K562 (cell line): ENCODE measurements at regions not wholly inside any gene's neighbourhood (a gene's known extent, or its start where the extent isn't known, plus 50 kb on each side); places are given as distances from the start of the nearest gene placed in this dataset.

Experiments
- ATAC-seq: fragments of 200-7000 bp; cut with Tn5 transposase; 3 replicates; pipeline ENCODE4 v1.9.1; 2020; ENCODE audit warnings: moderate library complexity
- BruUV-seq: library from RNA; stranded (reverse); fragments of 400-500 nt; replicated peaks from 2 replicates; lab custom pipeline; 2021; lab: Mats Ljungman, UMichigan
- CTCF ChIA-PET: fragments of 300-600 bp; formaldehyde crosslinking; extraction: SDS; loops from one replicate; lab custom pipeline; 2021; ENCODE audit warnings: low intra/inter-chr PET ratio; lab: Yijun Ruan, JAX
- POLR2A ChIA-PET: fragments of 300-600, 350-650 bp; sonication (Branson Sonifier 250); formaldehyde crosslinking; extraction: SDS; loops from one replicate; lab custom pipeline; 2021; ENCODE audit warnings: antibody characterized with exemption, inconsistent platforms; lab: Yijun Ruan, JAX
- DNase-seq, 4 experiments: peaks; one replicate each; pipeline versions ENCODE4 v3.0.0 to v3.0.0-alpha.2; 2011 to 2018; ENCODE audit warnings: low spot score in 3 of 4, mixed read lengths in 3 of 4; ENCODE audit errors: extremely low read depth in 1 of 4
- FAIRE-seq: peaks from 2 replicates; lab custom pipeline; 2011; peaks lifted over from hg19 to GRCh38; lab: Jason Lieb, UNC
- H2AFZ ChIP-seq: 2 replicates; pipeline ENCODE4 v1.6.0; 2011; ENCODE audit warnings: low read depth, low read length, control low read depth, inconsistent platforms
- H3K27ac ChIP-seq: fragments of 200-600 bp; 3 replicates; pipeline ENCODE4 v1.8.0; 2011; ENCODE audit warnings: low read depth, mild to moderate bottlenecking, control low read depth, inconsistent platforms, low read length, moderate library complexity, mixed read lengths; ENCODE audit errors: extremely low read depth
- H3K27me3 ChIP-seq, 2 experiments: fragments of 300-600 bp in 1 of 2; 2 replicates in 1 of 2; 3 replicates in 1 of 2; pipeline versions ENCODE4 v1.6.0 to v1.8.0; 2011; ENCODE audit warnings: inconsistent platforms in 2 of 2, low read length in 2 of 2, mild to moderate bottlenecking in 1 of 2, mixed read lengths in 1 of 2, moderate library complexity in 1 of 2; ENCODE audit not compliant: control insufficient read depth in 2 of 2, insufficient read depth in 2 of 2
- H3K36me3 ChIP-seq: fragments of 300-600 bp; 3 replicates; pipeline ENCODE4 v1.8.0; 2011; ENCODE audit warnings: mild to moderate bottlenecking, low read length, inconsistent platforms; ENCODE audit not compliant: control insufficient read depth, insufficient read depth
- H3K4me1 ChIP-seq, 2 experiments: fragments of 200-600 bp in 1 of 2; replicated peaks in 1 of 2; 2 replicates in 1 of 2; 3 replicates in 1 of 2; pipeline versions ENCODE4 v1.5.1 to v1.8.0; 2011; ENCODE audit warnings: inconsistent platforms in 2 of 2, low read length in 2 of 2, mild to moderate bottlenecking in 1 of 2, mixed read lengths in 1 of 2, moderate library complexity in 1 of 2; ENCODE audit not compliant: control insufficient read depth in 2 of 2, insufficient read depth in 2 of 2
- H3K4me2 ChIP-seq: 2 replicates; pipeline ENCODE4 v1.6.1; 2011; ENCODE audit warnings: low read length, control low read depth, inconsistent platforms, mixed read lengths; ENCODE audit not compliant: insufficient read depth
- H3K4me3 ChIP-seq: fragments of 200-600 bp; sonication (generic), shearing (Covaris generic); 2 replicates; pipeline ENCODE4 v1.5.1; 2016; ENCODE audit warnings: control low read depth, inconsistent platforms
- H3K79me2 ChIP-seq: fragments of 200-600 bp; 3 replicates; pipeline ENCODE4 v1.8.0; 2011; ENCODE audit warnings: low read length, inconsistent platforms; ENCODE audit not compliant: control insufficient read depth, insufficient read depth
- H3K9ac ChIP-seq, 2 experiments: 2 replicates each; pipeline versions ENCODE4 v1.6.0 to v1.6.1; 2011; ENCODE audit warnings: low read depth in 2 of 2, low read length in 2 of 2, control low read depth in 1 of 2, inconsistent platforms in 1 of 2, mild to moderate bottlenecking in 1 of 2, mixed read lengths in 1 of 2; ENCODE audit not compliant: insufficient read depth in 1 of 2
- H3K9me1 ChIP-seq: one replicate; pipeline ENCODE4 v1.6.0; 2011; ENCODE audit warnings: inconsistent platforms, mild to moderate bottlenecking, low read length, moderate library complexity; ENCODE audit not compliant: control insufficient read depth, insufficient read depth
- H3K9me3 ChIP-seq: replicated peaks from 2 replicates; pipeline ENCODE4 v1.5.1; 2011; ENCODE audit warnings: low read depth, low read length, inconsistent platforms; ENCODE audit not compliant: control insufficient read depth, insufficient read depth
- H4K20me1 ChIP-seq: replicated peaks from 2 replicates; pipeline ENCODE4 v1.6.1; 2011; ENCODE audit warnings: low read length, inconsistent platforms, mixed read lengths; ENCODE audit not compliant: control insufficient read depth, insufficient read depth
- ATF6 ChIP-seq: sonication (generic); formaldehyde crosslinking; IDR thresholded peaks from 2 replicates; pipeline ENCODE4 v1.4.0; 2020; ENCODE audit warnings: mild to moderate bottlenecking, missing genetic modification reagents
- BDP1 ChIP-seq: IDR thresholded peaks from 3 replicates; pipeline ENCODE4 v1.6.1; 2011; ENCODE audit not compliant: insufficient read length, insufficient read depth
- DMBX1 ChIP-seq: fragments of 250-450 bp; sonication (Bioruptor Pico); IDR thresholded peaks from 2 replicates; pipeline ENCODE4 v1.8.0; 2022; ENCODE audit warnings: inconsistent platforms, mild to moderate bottlenecking, moderate library complexity, borderline replicate concordance
- ETV6 ChIP-seq, 3 experiments: fragments of 150-350 bp in 1 of 3; sonication (generic) in 1 of 3; formaldehyde crosslinking in 1 of 3; IDR thresholded peaks; 2 replicates each; pipeline versions ENCODE4 v1.6.1 to v1.8.0; 2014 to 2022; ENCODE audit warnings: borderline replicate concordance in 2 of 3, low read depth in 2 of 3, antibody characterized with exemption in 1 of 3, low read length in 1 of 3, mild to moderate bottlenecking in 1 of 3, missing genetic modification reagents in 1 of 3
- GATAD2A ChIP-seq: fragments of 450-650 bp; IDR thresholded peaks from 2 replicates; pipeline ENCODE4 v1.6.1; 2017
- HDAC3 ChIP-seq: fragments of 450-650 bp; IDR thresholded peaks from 2 replicates; pipeline ENCODE4 v1.6.1; 2018; ENCODE audit warnings: borderline replicate concordance, mild to moderate bottlenecking, moderate library complexity; ENCODE audit not compliant: partially characterized antibody
- KDM4B ChIP-seq, 2 experiments: fragments of 450-650 bp in 1 of 2; sonication (generic) in 1 of 2; IDR thresholded peaks; 2 replicates each; pipeline ENCODE4 v1.6.1; 2016 to 2017; ENCODE audit warnings: borderline replicate concordance in 2 of 2, antibody characterized with exemption in 1 of 2, low read depth in 1 of 2, mild to moderate bottlenecking in 1 of 2
- MTA2 ChIP-seq: fragments of 450-650 bp; IDR thresholded peaks from 2 replicates; pipeline ENCODE4 v1.6.1; 2016; ENCODE audit warnings: low read depth
- RBM25 ChIP-seq: fragments of 200-400 bp; formaldehyde crosslinking; IDR thresholded peaks from 2 replicates; pipeline ENCODE4 v1.6.1; 2018; ENCODE audit warnings: low read length, low read depth, moderate library complexity; ENCODE audit not compliant: severe bottlenecking
- RNF2 ChIP-seq: sonication (generic); IDR thresholded peaks from 2 replicates; pipeline ENCODE4 v1.6.1; 2016
- TRIM28 ChIP-seq: fragments of 450-650 bp; IDR thresholded peaks from 2 replicates; pipeline ENCODE4 v1.6.1; 2017
- USF1 ChIP-seq: sonication (generic); formaldehyde crosslinking; IDR thresholded peaks from 2 replicates; pipeline ENCODE4 v1.9.0; 2022; ENCODE audit warnings: mild to moderate bottlenecking, missing genetic modification reagents
- USF2 ChIP-seq: sonication (generic); formaldehyde crosslinking; IDR thresholded peaks from 2 replicates; pipeline ENCODE4 v1.5.0; 2020; ENCODE audit warnings: missing genetic modification reagents
- WHSC1 ChIP-seq: IDR thresholded peaks from one replicate; pipeline ENCODE4 v1.6.1; 2012; ENCODE audit warnings: low read length, control low read depth, inconsistent platforms
- ZBTB7A ChIP-seq: IDR thresholded peaks from 2 replicates; pipeline ENCODE4 v1.6.1; 2011; ENCODE audit warnings: low read depth, mild to moderate bottlenecking, low read length, moderate library complexity, borderline replicate concordance; ENCODE audit not compliant: control insufficient read depth
- ZFP30 ChIP-seq: fragments of 250-450 bp; sonication (Bioruptor Pico); IDR thresholded peaks from 2 replicates; pipeline ENCODE4 v1.8.0; 2022; ENCODE audit warnings: moderate library complexity, mild to moderate bottlenecking, inconsistent platforms, borderline replicate concordance
- ZKSCAN1 ChIP-seq: fragments of 150-350 bp; IDR thresholded peaks from 2 replicates; pipeline ENCODE4 v1.6.1; 2016; ENCODE audit warnings: low read depth, low read length
- ZNF699 ChIP-seq: fragments of 250-450 bp; sonication (Bioruptor Pico); IDR thresholded peaks from 2 replicates; pipeline ENCODE4 v1.8.0; 2021; ENCODE audit warnings: mild to moderate bottlenecking, moderate library complexity; ENCODE audit not compliant: insufficient replicate concordance
- WGBS: fragments of 100-300 bp; shearing (Covaris generic); methylation state at CpG from one replicate; pipeline ENCODE4 v1.1.6; 2016; ENCODE audit warnings: low coverage, mixed read lengths; ENCODE audit not compliant: insufficient coverage; ENCODE audit errors: missing lambda C conversion rate; 5-methylcytosine and 5-hydroxymethylcytosine counted together
- in situ Hi-C: fragments of 300-500 bp; cut with MboI; formaldehyde crosslinking; loops from 4 replicates; pipeline ENCODE4 v1.15.0; 2018; ENCODE audit warnings: inconsistent platforms, mixed read lengths
- intact Hi-C: fragments of 100-400 bp; cut with micrococcal nuclease; formaldehyde crosslinking; loops from 2 replicates; pipeline ENCODE4 v1.14.2; 2022
- TF ChIP-seq, protein P1 (sequence below): fragments of 450-650 bp; formaldehyde crosslinking; IDR thresholded peaks from 2 replicates; pipeline ENCODE4 v1.4.0; 2020; ENCODE audit warnings: mild to moderate bottlenecking, mixed read lengths

DNA sequence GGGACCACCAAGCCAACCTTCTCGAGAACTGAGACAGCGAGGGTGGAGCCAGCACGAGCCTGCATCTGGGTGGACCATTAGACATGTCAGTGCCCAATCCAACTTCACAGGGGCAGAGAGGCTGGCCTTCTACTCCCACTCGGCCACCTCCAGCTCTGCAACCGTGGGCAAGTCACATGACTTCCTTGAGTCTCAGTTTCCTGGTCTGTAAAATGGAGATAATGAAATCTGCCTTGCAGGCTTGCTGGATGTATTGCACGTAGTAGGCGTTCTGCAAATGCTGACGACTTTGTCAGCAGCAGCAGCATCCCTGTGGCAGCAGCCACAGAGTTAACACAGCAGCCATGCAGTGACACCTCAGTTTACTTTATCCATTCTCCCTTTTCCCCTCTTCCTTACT lies 208.9 kb downstream of the GLI2 start:
- Histone ChIP-seq H3K9me1 (no peaks in the 10 kb centered on the region), H3K4me3 (no peak overlapping the region), H3K36me3 (no peaks in the 10 kb centered on the region; the same call in 2 of the 3 replicates), H3K4me2 (no peak overlapping the region)
- TF ChIP-seq, protein P1, sequence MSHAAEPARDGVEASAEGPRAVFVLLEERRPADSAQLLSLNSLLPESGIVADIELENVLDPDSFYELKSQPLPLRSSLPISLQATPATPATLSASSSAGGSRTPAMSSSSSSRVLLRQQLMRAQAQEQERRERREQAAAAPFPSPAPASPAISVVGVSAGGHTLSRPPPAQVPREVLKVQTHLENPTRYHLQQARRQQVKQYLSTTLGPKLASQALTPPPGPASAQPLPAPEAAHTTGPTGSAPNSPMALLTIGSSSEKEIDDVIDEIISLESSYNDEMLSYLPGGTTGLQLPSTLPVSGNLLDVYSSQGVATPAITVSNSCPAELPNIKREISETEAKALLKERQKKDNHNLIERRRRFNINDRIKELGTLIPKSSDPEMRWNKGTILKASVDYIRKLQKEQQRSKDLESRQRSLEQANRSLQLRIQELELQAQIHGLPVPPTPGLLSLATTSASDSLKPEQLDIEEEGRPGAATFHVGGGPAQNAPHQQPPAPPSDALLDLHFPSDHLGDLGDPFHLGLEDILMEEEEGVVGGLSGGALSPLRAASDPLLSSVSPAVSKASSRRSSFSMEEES (CRISPR knock-in tag) = peak; percentile 78
- no peak for TF ChIP-seq DMBX1
- no peak for TF ChIP-seq ZFP30
- TF ChIP-seq ZBTB7A = no peak
- TF ChIP-seq RBM25 = peak; percentile 76
- TF ChIP-seq RNF2 = no peak
- TF ChIP-seq ZNF699 (CRISPR knock-in tag) = no peak
- no peak for TF ChIP-seq TRIM28
- peak; percentile 70; the same call in 1 of the 2 replicates for TF ChIP-seq ZKSCAN1
- no peak for TF ChIP-seq HDAC3
- TF ChIP-seq ATF6 = no peak
- no peak for TF ChIP-seq WHSC1
- TF ChIP-seq MTA2 = no peak
- no peak for TF ChIP-seq ETV6 (IDR thresholded peaks at IDR 0.05; ENCODE audit: borderline replicate concordance in 1 of 2, low read depth in 2 of 2, low read length in 1 of 2)
- TF ChIP-seq ETV6 (CRISPR knock-in tag; IDR thresholded peaks at IDR 0.05; ENCODE audit: borderline replicate concordance) = no peak
- TF ChIP-seq KDM4B (IDR thresholded peaks at IDR 0.05; ENCODE audit: borderline replicate concordance in 2 of 2, low read depth in 1 of 2) = no peak
- TF ChIP-seq BDP1 = no peak
- no peak for TF ChIP-seq GATAD2A
- TF ChIP-seq USF2 (CRISPR knock-in tag) = 0 out of 2 replicates have a peak, but pooled peaks have one; percentile 26
- TF ChIP-seq USF1 (CRISPR knock-in tag) = peak; percentile 44
- TF ChIP-seq, all 486 proteins: peak for 5
- Histone ChIP-seq H3K79me2 (no peaks in the 10 kb centered on the region), H3K9ac (no peak overlapping the region), H4K20me1 (no peaks in the 10 kb centered on the region; the same call in 1 of the 2 replicates), H3K27me3 (peaks cover 0 to 18% of the 10 kb centered on the region in 2 experiments; a peak in 2 of 5 replicates), H2AFZ (no peak overlapping the region), H3K4me1 (peaks cover 16 to 24% of the 10 kb centered on the region in 2 experiments), H3K9me3 (no peaks in the 10 kb centered on the region), H3K27ac (no peak overlapping the region)
- POLR2A ChIA-PET = interaction anchor here (0.5 kb wide), 1 partner anchor 704 kb away, joined by 3 read pairs; no protein-coding TSS in a partner anchor
- intact Hi-C loops = no loop called here
- in situ Hi-C loops = no loop called here
- no TSS peak for BruUV-seq
- FAIRE-seq (no peak), ATAC-seq (no peak), DNase-seq (no peak)
- CTCF ChIA-PET = no interaction called here
- WGBS = 36% methylated on average over 8 of the region's 8 CpGs
